CD4-positive, CD25-positive, alpha-beta regulatory T cell (primary cell): ENCODE measurements at regions not wholly inside any gene's neighbourhood (a gene's known extent, or its start where the extent isn't known, plus 50 kb on each side); places are given as distances from the start of the nearest gene placed in this dataset.
A peak's percentile ranks its signal among the peaks of the same experiment; 100 is the strongest.

ENCODE experiments used
- ATAC-seq, 2 donors: fragments of 150-1000 bp; cut with Tn5 transposase; one replicate each; pipeline ENCODE4 v1.10.0; 2021; ENCODE audit warnings: low read depth in 2 of 2, moderate number of reproducible peaks in 2 of 2, moderate library complexity in 1 of 2
- DNase-seq, 3 donors: peaks; one replicate each; pipeline versions ENCODE4 v3.0.0 to v3.0.0-alpha.2; 2012 to 2022; ENCODE audit warnings: mixed read lengths in 1 of 3
- H3K27ac ChIP-seq: one replicate; pipeline ENCODE4 v1.7.0; 2013; ENCODE audit warnings: mild to moderate bottlenecking, low read length; ENCODE audit not compliant: insufficient read depth, poor library complexity, severe bottlenecking
- H3K27me3 ChIP-seq: one replicate; pipeline ENCODE4 v1.7.0; 2013; ENCODE audit warnings: low read length; ENCODE audit not compliant: control insufficient read depth, insufficient read depth
- H3K36me3 ChIP-seq: one replicate; pipeline ENCODE4 v1.7.0; 2013; ENCODE audit warnings: mild to moderate bottlenecking, low read length, moderate library complexity; ENCODE audit not compliant: control insufficient read depth, insufficient read depth
- H3K4me1 ChIP-seq: 2 replicates; pipeline ENCODE4 v1.7.0; 2013; ENCODE audit warnings: mild to moderate bottlenecking, low read length; ENCODE audit not compliant: insufficient read depth, control insufficient read depth, poor library complexity, severe bottlenecking
- H3K4me3 ChIP-seq: one replicate; pipeline ENCODE4 v1.7.0; 2013; ENCODE audit warnings: low read depth, mild to moderate bottlenecking, low read length, moderate library complexity
- H3K9me3 ChIP-seq, 2 experiments: 1 replicate in 1 of 2; 2 replicates in 1 of 2; pipeline ENCODE4 v1.7.0; 2013; ENCODE audit warnings: low read length in 2 of 2, mild to moderate bottlenecking in 1 of 2, moderate library complexity in 1 of 2; ENCODE audit not compliant: control insufficient read depth in 2 of 2
- H3K27ac Mint-ChIP-seq, 3 donors: one replicate each; pipeline ENCODE4 v1.8.0; 2020 to 2022; ENCODE audit warnings: mild to moderate bottlenecking in 3 of 3, mixed read lengths in 3 of 3, moderate library complexity in 2 of 3
- H3K27me3 Mint-ChIP-seq: one replicate; pipeline ENCODE4 v1.8.0; 2022; ENCODE audit warnings: mild to moderate bottlenecking, mixed read lengths
- H3K36me3 Mint-ChIP-seq: one replicate; pipeline ENCODE4 v1.8.0; 2020; ENCODE audit warnings: mixed read lengths
- H3K4me1 Mint-ChIP-seq, 4 donors: one replicate each; pipeline ENCODE4 v1.8.0; 2020 to 2022; ENCODE audit warnings: mixed read lengths in 4 of 4, mild to moderate bottlenecking in 1 of 4
- H3K4me3 Mint-ChIP-seq, 4 donors: one replicate each; pipeline ENCODE4 v1.8.0; 2020 to 2022; ENCODE audit warnings: mild to moderate bottlenecking in 4 of 4, mixed read lengths in 4 of 4, moderate library complexity in 3 of 4
- H3K9me3 Mint-ChIP-seq, 7 donors: one replicate each; pipeline ENCODE4 v1.8.0; 2020 to 2022; ENCODE audit warnings: mixed read lengths in 7 of 7, mild to moderate bottlenecking in 3 of 7, moderate library complexity in 2 of 7

GRCh38 chr5:57102189-57102904 lies 71.5 kb upstream of the GPBP1 start:
- H3K4me3 ChIP-seq = no peak overlapping the region
- DNase-seq = no peak
- peaks cover 4 to 6% of the 10 kb centered on the region in 2 experiments for H3K9me3 ChIP-seq
- Mint-ChIP-seq H3K27me3 (peaks cover 7% of the 10 kb centered on the region), H3K4me1 (no peaks in the 10 kb centered on the region), H3K36me3 (peaks cover 3% of the 10 kb centered on the region), H3K27ac (no peak overlapping the region), H3K9me3 (peaks cover 0 to 17% (median 11%) of the 10 kb centered on the region in 7 donors), H3K4me3 (no peak overlapping the region)
- no peaks in the 10 kb centered on the region for H3K27me3 ChIP-seq
- H3K27ac ChIP-seq = no peak overlapping the region
- no peak for ATAC-seq
- H3K36me3 ChIP-seq = no peaks in the 10 kb centered on the region
- H3K4me1 ChIP-seq = no peaks in the 10 kb centered on the region

- H3K27me3 ChIP-seq = no peaks in the 10 kb centered on the region
- peaks cover 0 to 3% of the 10 kb centered on the region in 2 experiments for H3K9me3 ChIP-seq
- no peaks in the 10 kb centered on the region for H3K4me1 ChIP-seq
- no peak overlapping the region for H3K27ac Mint-ChIP-seq
- H3K4me3 ChIP-seq = no peak overlapping the region
- no peak for ATAC-seq
- H3K27me3 Mint-ChIP-seq = peaks cover 7% of the 10 kb centered on the region
- no peaks in the 10 kb centered on the region for H3K36me3 ChIP-seq
- H3K9me3 Mint-ChIP-seq = peaks cover 0 to 12% (median 6%) of the 10 kb centered on the region in 7 donors
- DNase-seq = no peak
- H3K36me3 Mint-ChIP-seq = no peaks in the 10 kb centered on the region
- no peak overlapping the region for H3K4me3 Mint-ChIP-seq
- H3K4me1 Mint-ChIP-seq = no peaks in the 10 kb centered on the region
- no peak overlapping the region for H3K27ac ChIP-seq
These were observed 71.0 kb upstream of the GPBP1 start for GRCh38 chr5:57102905-57103255.

DNA sequence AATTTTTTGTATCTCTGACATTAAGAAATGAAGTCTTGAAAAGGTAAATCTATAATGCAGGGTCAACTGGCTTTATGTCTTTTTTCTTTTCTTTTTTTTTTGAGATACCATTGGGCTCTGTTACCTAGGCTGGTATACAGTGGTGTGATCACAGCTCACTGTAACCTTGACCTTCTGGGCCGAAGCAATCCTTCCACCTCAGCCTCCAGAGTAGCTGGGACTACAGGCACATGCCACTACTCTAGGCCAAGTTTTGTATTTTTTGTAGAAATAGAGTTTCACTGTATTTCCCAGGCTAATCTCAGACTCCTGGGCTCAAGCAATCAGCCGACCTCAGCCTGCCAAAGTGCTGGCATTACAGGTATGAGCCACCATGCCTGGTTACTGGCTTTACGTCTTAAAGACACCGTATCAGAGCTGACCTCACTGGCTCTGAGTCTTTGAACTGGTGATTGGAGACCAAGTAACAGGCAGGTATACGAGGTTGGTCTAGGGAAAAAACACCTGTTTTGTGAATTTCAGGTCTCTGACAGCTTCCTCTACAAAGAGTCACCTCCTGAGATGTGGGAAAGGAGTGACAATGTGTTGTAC lies 70.4 kb upstream of the GPBP1 start:
- ATAC-seq = no peak
- Mint-ChIP-seq H3K27ac (no peak overlapping the region), H3K27me3 (peaks cover 7% of the 10 kb centered on the region)

GRCh38 chr5:57106661-57107060 lies 67.2 kb upstream of the GPBP1 start:
- no peaks in the 10 kb centered on the region for H3K4me1 Mint-ChIP-seq

More for the DNA sequence above, 70.4 kb upstream of the GPBP1 start:
- Histone ChIP-seq H3K4me3 (no peak overlapping the region), H3K36me3 (no peaks in the 10 kb centered on the region), H3K9me3 (no peaks in the 10 kb centered on the region), H3K27ac (no peak overlapping the region), H3K27me3 (no peaks in the 10 kb centered on the region), H3K4me1 (no peaks in the 10 kb centered on the region)
- Mint-ChIP-seq H3K4me3 (no peak overlapping the region), H3K9me3 (peaks cover 0 to 7% (median 2%) of the 10 kb centered on the region in 7 donors), H3K36me3 (no peaks in the 10 kb centered on the region), H3K4me1 (no peaks in the 10 kb centered on the region)
- no peak for DNase-seq

GRCh38 chr5:57111993-57112392 lies 61.9 kb upstream of the GPBP1 start:
- no peaks in the 10 kb centered on the region for H3K9me3 ChIP-seq
- no peaks in the 10 kb centered on the region for H3K4me1 Mint-ChIP-seq
- no peak overlapping the region for H3K4me3 Mint-ChIP-seq
- H3K36me3 Mint-ChIP-seq = no peaks in the 10 kb centered on the region
- DNase-seq (no peak), ATAC-seq (no peak)
- H3K27me3 ChIP-seq = no peaks in the 10 kb centered on the region
- H3K36me3 ChIP-seq = no peaks in the 10 kb centered on the region
- H3K4me3 ChIP-seq = no peak overlapping the region
- H3K27ac ChIP-seq = no peak overlapping the region
- H3K27ac Mint-ChIP-seq = no peak overlapping the region
- H3K4me1 ChIP-seq = no peaks in the 10 kb centered on the region
- H3K27me3 Mint-ChIP-seq = no peaks in the 10 kb centered on the region
- no peaks in the 10 kb centered on the region for H3K9me3 Mint-ChIP-seq

More at GRCh38 chr5:57106661-57107060, 67.2 kb upstream of the GPBP1 start:
- H3K4me1 ChIP-seq = no peaks in the 10 kb centered on the region
- H3K4me3 ChIP-seq = no peak overlapping the region
- no peak overlapping the region for H3K4me3 Mint-ChIP-seq
- H3K9me3 Mint-ChIP-seq = peaks cover 0 to 3% (median 0%) of the 10 kb centered on the region in 7 donors
- no peak overlapping the region for H3K27ac Mint-ChIP-seq
- no peaks in the 10 kb centered on the region for H3K36me3 Mint-ChIP-seq
- no peaks in the 10 kb centered on the region for H3K36me3 ChIP-seq
- H3K9me3 ChIP-seq = no peaks in the 10 kb centered on the region
- no peak for ATAC-seq
- H3K27me3 ChIP-seq = no peaks in the 10 kb centered on the region
- no peak for DNase-seq
- no peaks in the 10 kb centered on the region for H3K27me3 Mint-ChIP-seq
- no peak overlapping the region for H3K27ac ChIP-seq

DNA sequence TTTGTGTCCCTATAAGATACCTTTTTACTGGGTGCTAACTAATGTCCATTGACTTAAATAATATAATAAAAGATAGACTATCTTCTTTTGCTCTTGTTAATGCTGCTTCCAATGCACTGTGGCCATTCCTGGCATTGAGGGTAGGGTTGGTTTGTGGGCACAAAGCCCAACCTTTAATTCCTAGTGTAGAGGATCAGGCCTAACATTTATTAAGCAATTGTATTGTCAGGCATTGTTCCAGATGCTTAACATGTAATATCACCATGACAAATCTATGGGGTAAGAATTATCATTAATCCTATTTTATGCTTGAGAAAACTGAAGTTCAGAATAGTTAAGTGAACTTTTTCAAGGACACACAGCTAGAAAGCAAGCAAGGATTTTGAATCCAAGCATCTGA lies 60.4 kb upstream of the GPBP1 start:
- no peaks in the 10 kb centered on the region for H3K9me3 Mint-ChIP-seq
- no peaks in the 10 kb centered on the region for H3K4me1 Mint-ChIP-seq
- H3K4me3 Mint-ChIP-seq = no peak overlapping the region
- Histone ChIP-seq H3K4me1 (no peaks in the 10 kb centered on the region), H3K9me3 (no peaks in the 10 kb centered on the region), H3K27ac (no peak overlapping the region), H3K27me3 (no peaks in the 10 kb centered on the region), H3K36me3 (no peaks in the 10 kb centered on the region), H3K4me3 (no peak overlapping the region)
- no peak for DNase-seq
- H3K27ac Mint-ChIP-seq = no peak overlapping the region
- H3K36me3 Mint-ChIP-seq = no peaks in the 10 kb centered on the region
- no peaks in the 10 kb centered on the region for H3K27me3 Mint-ChIP-seq
- no peak for ATAC-seq

DNA sequence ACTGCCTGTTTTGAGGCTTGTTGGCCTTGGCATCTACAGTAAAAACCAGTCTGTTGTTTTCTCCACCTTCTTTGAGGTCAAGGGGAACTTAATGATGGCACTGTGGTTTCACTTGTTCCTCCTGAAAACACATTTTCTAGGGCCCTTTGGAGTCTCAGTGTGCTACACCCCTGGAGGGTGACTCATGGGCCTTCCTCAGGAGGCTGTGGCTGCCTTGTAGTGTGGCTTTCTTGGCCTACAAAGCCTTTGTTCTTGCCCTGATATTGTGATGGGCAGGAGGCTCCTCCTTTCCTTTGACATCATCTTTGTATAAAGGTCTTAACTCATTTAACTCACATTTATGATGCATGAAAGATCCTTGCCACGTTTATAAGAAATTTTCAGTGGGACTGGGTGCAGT lies 56.3 kb upstream of the GPBP1 start:
- DNase-seq (peak in 1 of 3 donors; percentile 75), ATAC-seq (peak; percentile 89 to 91)
- Histone ChIP-seq H3K36me3 (no peaks in the 10 kb centered on the region), H3K9me3 (no peaks in the 10 kb centered on the region), H3K4me3 (no peak overlapping the region), H3K4me1 (no peaks in the 10 kb centered on the region), H3K27me3 (no peaks in the 10 kb centered on the region), H3K27ac (no peak overlapping the region)
- peaks cover 0 to 3% (median 0%) of the 10 kb centered on the region in 7 donors for H3K9me3 Mint-ChIP-seq
- no peaks in the 10 kb centered on the region for H3K36me3 Mint-ChIP-seq
- H3K27me3 Mint-ChIP-seq = no peaks in the 10 kb centered on the region
- peak overlapping the region in 1 of 3 donors; percentile 56 for H3K27ac Mint-ChIP-seq
- H3K4me3 Mint-ChIP-seq = no peak overlapping the region
- H3K4me1 Mint-ChIP-seq = no peaks in the 10 kb centered on the region

DNA sequence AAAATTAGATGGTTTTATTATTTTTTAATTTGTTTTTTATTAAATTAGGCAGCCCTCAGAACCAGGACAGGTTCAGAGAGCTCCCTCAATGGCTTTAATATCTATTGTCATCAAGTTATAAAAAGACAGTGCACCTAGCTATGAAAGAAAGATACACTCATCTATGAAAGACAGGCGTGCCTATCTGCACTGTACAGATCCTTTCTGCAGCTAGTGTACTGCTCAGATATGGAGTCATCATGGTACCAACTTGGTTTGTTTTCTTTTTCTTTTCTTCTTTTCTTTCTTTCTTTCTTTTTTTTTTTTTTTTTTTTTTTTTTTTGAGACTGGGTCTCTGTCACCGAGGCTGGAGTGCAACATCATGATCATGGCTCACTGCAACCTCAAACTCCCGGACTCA lies 54.8 kb upstream of the GPBP1 start:
- H3K36me3 Mint-ChIP-seq = no peaks in the 10 kb centered on the region
- H3K27me3 Mint-ChIP-seq = peaks cover 10% of the 10 kb centered on the region
- H3K27ac Mint-ChIP-seq = no peak overlapping the region
- H3K36me3 ChIP-seq = no peaks in the 10 kb centered on the region
- H3K4me1 ChIP-seq = no peaks in the 10 kb centered on the region
- no peak overlapping the region for H3K27ac ChIP-seq
- H3K27me3 ChIP-seq = no peaks in the 10 kb centered on the region
- no peak overlapping the region for H3K4me3 ChIP-seq
- H3K9me3 ChIP-seq = no peaks in the 10 kb centered on the region
- H3K9me3 Mint-ChIP-seq = peaks cover 0 to 5% (median 0%) of the 10 kb centered on the region in 7 donors
- no peak overlapping the region for H3K4me3 Mint-ChIP-seq
- ATAC-seq (no peak), DNase-seq (no peak)
- no peaks in the 10 kb centered on the region for H3K4me1 Mint-ChIP-seq
